ENCODE measurements at regions not wholly inside any gene's neighbourhood (a gene's known extent, or its start where the extent isn't known, plus 50 kb on each side); places are given as distances from the start of the nearest gene placed in this dataset.
"Not testable (repeated sequence)": the region's sequence is repeated elsewhere in the genome, so short reads cannot be mapped to it uniquely, and the experiment has no call there.

DNA sequence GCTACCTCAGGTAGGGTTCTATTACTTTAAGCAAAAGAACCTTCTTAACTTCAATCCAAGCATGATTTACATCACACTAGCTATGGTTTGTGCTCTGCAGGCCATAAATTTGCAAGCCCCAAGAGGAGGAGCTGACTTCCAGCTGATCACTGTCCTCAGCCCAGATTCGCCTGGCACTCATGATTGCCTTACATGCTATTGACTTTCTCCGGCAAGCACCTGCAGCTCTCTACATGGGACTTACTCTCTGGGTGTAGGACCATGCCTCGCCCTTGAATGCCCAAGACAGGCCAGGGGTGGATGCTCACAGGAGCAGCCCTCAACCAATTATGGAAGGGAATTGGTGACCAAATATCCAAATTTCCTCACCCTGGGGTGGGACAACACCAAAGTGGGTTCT lies 99.8 kb downstream of the ESM1 start:
- intact Hi-C loops (cut with DNase I): no loop called here
- DNase-seq: no peak

DNA sequence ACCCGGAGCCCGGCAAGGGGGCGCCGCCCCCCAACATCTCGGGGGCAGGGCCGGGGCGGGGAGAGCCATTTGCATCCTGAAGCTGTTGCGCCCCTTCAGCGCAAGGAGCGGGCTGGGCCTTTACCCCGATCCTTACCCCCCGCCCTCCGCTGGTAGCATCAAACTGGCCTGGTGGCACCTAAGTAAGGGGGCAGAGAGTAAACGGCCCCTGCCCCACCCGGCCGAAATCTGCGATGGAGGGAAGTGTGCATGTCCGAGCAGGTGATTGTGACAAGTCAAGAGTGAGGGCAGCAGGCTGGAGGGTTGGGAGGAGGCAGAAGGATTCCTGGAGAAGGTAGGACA lies 101.2 kb downstream of the ESM1 start:
- DNase-seq: peak in 1 of 10 donors; percentile 49
- intact Hi-C loops (cut with DNase I): no loop called here

- intact Hi-C loops (cut with DNase I): no loop called here
These were observed 101.8 kb downstream of the ESM1 start for GRCh38 chr5:54883374-54884194.

DNA sequence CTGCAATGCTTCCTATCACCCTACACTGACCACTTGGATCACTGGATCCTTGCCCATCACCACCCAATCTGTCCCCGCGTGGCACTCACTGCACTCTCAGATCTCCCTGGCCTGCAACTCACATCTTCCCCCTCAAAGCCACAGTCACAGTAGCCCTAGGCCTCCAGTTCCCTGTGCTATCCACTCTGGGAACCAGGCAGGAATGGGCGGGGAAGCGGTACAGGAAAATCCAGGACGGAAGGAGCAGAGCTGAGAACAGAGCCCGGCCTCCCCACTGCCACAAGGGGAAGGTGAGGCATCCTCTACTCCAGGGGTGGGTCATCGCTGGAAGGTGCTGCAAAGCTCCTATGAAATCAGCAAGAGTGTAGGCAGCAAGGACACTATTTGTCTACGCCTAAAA lies 102.6 kb downstream of the ESM1 start:
- intact Hi-C loops (cut with DNase I): no loop called here
- peak in 1 of 10 donors; percentile 44 for DNase-seq

More at GRCh38 chr5:54883374-54884194, 101.8 kb downstream of the ESM1 start:
- peak in 2 of 10 donors; percentile 76 to 83 for DNase-seq

DNA sequence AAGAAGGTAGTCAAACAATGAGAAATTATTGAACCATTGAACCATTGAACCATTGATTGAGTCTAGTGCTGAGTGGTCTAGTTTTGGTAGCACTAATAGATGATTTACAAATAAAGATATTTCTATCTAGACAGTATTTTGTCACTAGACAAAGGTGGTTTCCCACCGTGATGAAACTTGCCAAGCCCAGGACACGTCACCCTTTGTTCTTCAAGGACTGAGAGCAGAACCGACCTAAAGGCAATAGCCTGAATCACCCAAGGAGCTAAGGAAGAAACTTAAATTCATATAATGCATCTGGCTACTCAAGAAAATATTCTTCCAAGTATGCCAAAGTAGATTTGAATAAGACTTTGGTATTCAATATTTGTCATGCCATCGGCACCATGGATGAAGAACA lies 103.3 kb downstream of the ESM1 start:
- DNase-seq: no peak
- intact Hi-C loops (cut with DNase I): no loop called here

GRCh38 chr5:54881286-54882005 lies 103.9 kb downstream of the ESM1 start:
- no peak for DNase-seq
- intact Hi-C loops (cut with DNase I): no loop called here

- no peak for DNase-seq
- intact Hi-C loops (cut with DNase I): no loop called here
These were observed 108.4 kb downstream of the ESM1 start for GRCh38 chr5:54876976-54877375.

- DNase-seq: no peak
- intact Hi-C loops (cut with DNase I): no loop called here
These were observed 108.8 kb downstream of the ESM1 start for GRCh38 chr5:54876556-54876955.

DNA sequence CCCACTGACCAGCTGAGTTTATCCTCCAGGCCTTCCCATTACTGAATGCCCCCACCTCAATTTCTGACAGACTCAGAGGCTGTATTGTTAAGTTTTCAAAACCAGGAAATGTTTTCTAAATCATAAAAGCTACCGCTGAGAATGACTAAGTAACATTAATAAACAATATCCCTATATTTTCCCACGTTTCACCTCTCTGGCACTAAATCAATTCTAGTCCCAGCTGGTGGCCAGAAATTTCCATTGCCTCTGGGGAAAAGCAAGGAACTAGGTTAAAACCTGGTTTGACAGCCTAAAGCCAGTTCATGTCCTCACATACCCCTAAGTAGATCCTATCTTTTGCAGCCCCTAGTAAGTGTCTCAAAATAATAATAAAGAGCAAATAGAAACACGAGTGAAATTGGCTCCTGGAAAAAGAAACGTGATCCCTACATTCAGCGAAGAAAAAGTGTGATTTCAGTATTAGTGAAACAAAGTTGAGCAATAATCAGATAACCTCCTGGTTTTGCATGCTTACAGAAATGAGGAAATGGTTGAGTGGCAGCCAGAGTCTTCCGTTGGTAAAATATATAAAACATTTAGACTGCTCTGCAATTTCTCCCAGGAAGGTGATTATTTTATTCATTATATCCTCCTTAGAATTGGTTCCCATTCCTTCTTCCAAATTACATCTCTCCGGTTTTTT lies 110.9 kb downstream of the ESM1 start:
- DNase-seq: no peak
- intact Hi-C loops (cut with DNase I): no loop called here

GRCh38 chr5:54873691-54874090 lies 111.7 kb downstream of the ESM1 start:
- DNase-seq: no peak
- intact Hi-C loops (cut with DNase I): no loop called here

DNA sequence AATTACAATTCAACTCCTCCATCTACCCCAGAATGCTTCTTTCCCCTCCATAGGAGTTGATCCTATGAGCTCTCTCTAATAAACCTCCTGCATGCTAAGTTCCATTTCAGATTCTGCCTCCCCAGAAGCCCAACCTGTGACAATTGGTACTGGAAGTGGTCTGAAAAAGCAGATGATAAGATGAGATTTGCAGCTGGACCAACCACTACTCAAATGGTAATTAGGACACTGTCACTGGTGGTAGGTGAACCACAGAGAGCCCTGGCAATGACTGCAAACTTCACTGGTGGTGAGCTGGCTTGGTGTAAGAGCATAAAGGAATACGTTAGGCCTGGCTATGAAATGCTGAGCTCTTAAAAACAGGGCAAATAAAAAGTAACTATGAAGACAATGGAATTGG lies 112.6 kb downstream of the ESM1 start:
- intact Hi-C loops (cut with DNase I): no loop called here
- DNase-seq: no peak

GRCh38 chr5:54870271-54870670 lies 115.1 kb downstream of the ESM1 start:
- DNase-seq: no peak
- intact Hi-C loops (cut with DNase I): no loop called here

GRCh38 chr5:54869691-54870090 lies 115.7 kb downstream of the ESM1 start:
- intact Hi-C loops (cut with DNase I): no loop called here
- DNase-seq: no peak

DNA sequence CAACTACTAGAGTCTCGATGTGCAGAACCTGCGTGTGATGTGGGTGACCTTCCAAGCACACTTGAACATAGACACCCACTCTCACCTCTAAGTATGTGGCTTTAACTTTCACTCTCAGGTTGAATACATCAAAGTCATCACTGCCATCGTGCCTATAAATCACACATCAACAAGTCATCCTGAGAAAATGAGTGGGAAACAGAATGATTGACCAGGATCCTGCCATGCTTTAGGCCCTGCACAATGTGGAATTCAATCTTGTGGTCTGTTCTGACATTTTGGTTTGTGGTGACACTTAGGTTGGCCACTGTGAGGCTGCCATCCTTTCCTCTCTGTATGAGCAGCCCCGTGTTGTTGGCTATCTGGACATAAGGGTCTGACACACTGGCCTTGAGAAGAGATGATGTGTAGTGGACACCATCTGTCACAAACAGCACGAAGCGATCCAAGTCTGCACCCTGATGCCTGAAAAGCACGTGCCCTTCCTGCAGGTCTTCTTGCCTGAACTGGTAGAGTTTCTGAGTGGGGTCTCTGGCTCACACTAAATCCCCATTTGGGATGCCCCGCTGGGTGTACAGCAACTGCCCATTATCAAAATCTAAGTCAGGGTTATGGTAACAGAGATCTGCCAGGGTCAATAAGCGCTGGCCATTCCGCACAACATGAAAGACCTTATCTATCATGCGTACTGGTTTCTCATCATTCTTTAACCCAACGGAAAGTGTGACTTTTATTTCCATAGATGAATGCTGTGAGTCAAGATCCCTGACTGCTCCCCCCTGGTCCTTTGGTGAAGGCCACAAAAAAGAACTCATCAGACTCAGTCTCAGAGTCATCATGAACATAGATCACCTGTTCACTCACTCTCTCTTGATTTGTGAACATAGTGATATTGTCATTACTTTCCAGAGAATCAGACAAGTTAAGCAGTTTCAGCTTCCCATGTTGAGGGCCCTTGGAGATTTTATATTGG lies 116.6 kb downstream of the ESM1 start:
- DNase-seq: no peak
- intact Hi-C loops (cut with DNase I): no loop called here

DNA sequence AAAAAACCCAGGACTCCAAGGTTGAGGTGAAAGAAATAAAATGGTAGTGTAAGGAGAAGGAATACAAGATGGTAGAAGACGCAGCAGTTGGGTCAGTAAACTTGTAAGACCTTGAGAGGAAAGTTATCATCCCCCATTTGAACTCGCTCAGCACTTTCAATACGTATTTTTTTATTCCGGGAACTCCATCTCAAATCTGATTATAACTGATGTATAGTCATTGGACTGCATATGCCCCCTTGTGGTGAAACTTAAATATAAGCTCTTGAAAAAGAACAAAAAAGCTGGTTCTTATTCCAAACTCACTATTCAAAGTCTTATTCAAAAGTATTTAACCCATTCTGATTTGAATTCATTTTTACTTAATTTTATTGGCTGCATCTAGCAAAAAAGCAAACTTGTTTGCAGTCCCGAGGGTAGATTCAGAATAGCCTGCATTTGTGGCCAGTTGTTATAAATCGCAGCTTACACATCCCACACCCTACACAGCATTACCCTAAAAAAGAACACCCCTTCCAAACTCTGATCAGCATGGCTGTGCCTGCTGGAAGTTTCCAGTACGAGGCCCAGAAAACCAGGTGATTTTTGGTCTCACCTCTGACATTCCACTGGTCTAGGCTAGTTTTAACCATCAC lies 118.0 kb downstream of the ESM1 start:
- intact Hi-C loops (cut with DNase I): loop anchor here (1.0 kb wide), 1 partner anchor 350 kb away; the partner anchor contains the start of gene SNX18
- DNase-seq: no peak

GRCh38 chr5:54864911-54865515 lies 120.4 kb downstream of the ESM1 start:
- intact Hi-C loops (cut with DNase I): not testable (repeated sequence)

GRCh38 chr5:54862036-54862435 lies 123.4 kb downstream of the ESM1 start:
- intact Hi-C loops (cut with DNase I): no loop called here
- no peak for DNase-seq

More at GRCh38 chr5:54864911-54865515, 120.4 kb downstream of the ESM1 start:
- DNase-seq: peak in 1 of 10 donors; percentile 70

DNA sequence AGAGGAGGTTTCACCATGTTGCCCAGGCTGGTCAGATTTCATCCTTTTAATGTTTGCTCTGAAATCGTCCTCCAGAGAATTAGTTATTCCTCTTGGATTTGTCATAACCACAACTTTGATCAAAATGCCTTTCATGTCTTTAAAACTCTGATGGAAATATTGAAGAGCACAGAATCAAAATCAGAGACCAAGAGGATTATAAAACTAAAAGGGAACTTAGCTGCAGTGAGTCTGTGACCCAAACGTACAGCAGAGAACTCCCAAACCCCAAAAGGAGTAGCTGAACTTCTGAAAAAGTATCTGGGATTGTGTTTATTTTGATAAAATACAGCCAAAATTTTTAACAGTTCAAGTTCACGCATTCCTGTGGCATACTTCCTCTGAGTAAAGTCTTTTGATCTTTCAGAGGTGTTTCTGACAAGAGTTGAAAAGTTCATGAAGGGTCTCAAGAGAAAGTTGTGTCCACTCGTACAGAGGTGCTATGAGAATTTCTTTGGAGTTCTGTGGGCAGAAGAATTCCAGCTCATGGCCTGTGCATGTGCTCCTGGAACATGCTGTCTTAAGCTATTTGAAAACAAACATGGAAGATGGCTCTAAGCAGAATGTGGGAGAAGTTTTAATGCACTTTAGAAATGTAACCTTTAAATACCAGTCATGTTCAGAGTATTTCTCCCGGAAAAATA lies 124.0 kb downstream of the ESM1 start:
- no peak for DNase-seq

DNA sequence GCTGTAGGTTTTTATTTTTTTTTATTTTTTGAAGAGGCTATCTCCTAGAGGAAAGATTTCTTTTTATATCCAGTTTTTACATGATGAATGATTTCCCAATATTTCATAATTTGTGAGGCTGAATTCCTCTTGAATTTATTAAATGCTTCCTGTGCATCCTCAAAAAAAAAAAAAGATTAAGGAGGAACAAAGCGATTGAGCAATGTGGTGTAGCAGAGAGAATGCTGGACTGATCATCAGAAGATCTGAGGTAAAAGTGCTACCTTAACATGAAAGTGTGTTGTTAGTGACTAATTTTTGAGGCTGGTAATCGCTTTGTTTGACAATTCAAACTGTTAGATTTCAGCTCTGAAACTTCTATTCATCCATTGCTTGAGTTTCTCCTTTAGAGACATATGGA lies 125.1 kb downstream of the ESM1 start:
- no peak for DNase-seq
- intact Hi-C loops (cut with DNase I): no loop called here

More for the DNA sequence above, 124.0 kb downstream of the ESM1 start:
- intact Hi-C loops (cut with DNase I): no loop called here

Data from posterior cingulate gyrus (tissue), 11 donors.